Epithelial cell of proximal tubule (primary cell): ENCODE measurements at regions not wholly inside any gene's neighbourhood (a gene's known extent, or its start where the extent isn't known, plus 50 kb on each side); places are given as distances from the start of the nearest gene placed in this dataset.

ENCODE experiments used
- DNase-seq: peaks from one replicate; pipeline ENCODE4 v3.0.0-alpha.2; 2011; ENCODE audit warnings: low read depth
- H3K4me3 ChIP-seq: 2 replicates; pipeline ENCODE4 v1.5.1; 2011; ENCODE audit warnings: low read depth, mild to moderate bottlenecking, low read length
- CTCF ChIP-seq: conservative IDR thresholded peaks from 2 replicates; pipeline ENCODE4 v1.5.1; 2012; ENCODE audit warnings: low read depth, mild to moderate bottlenecking, low read length

DNA sequence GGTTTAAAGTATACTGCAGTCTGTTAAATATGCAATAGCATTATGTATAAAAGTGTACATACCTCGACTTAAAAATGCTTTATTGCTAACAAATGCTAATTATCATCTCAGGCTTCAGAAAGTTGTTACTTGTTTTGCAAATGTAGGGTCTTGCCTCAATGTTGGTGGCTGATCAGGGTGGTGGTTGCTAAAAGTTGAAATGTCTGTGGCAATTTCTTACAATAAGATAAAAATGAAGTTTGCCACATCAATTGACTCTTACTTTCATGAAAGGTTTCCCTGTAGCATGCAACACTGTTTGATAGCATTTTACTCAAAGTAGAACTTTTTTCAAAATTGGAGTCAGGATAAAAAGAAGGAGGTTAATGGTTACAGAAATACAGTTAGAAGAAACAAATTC, 407.7 kb upstream of the OR4E1 start:
- no peak overlapping the region for H3K4me3 ChIP-seq
- DNase-seq, result no peak
- TF ChIP-seq CTCF, result no peak

- no peak for TF ChIP-seq CTCF
- no peak for DNase-seq
- no peak overlapping the region for H3K4me3 ChIP-seq
Observed at GRCh38 chr14:22079766-22080165, 406.1 kb upstream of the OR4E1 start.

GRCh38 chr14:22073801-22074200, 400.2 kb upstream of the OR4E1 start:
- no peak for TF ChIP-seq CTCF
- no peak overlapping the region for H3K4me3 ChIP-seq
- no peak for DNase-seq

DNA sequence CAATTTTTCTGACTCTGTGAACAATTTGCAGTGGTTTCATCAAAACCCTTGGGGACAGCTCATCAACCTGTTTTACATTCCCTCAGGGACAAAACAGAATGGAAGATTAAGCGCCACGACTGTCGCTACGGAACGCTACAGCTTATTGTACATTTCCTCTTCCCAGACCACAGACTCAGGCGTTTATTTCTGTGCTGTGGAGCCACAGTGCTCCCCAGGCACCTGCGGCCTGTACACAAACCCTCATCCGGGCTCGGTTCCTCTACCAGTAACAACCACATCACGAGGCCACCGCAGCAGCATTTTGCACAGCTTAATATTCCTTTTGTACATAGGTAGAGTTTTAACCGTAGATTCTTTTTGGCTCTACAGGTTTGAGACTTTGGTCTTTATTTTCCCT, 397.4 kb upstream of the OR4E1 start:
- DNase-seq, result no peak
- TF ChIP-seq CTCF, result no peak
- H3K4me3 ChIP-seq, result no peak overlapping the region

- DNase-seq, result no peak
- TF ChIP-seq CTCF, result no peak
- H3K4me3 ChIP-seq, result no peak overlapping the region
Observed at GRCh38 chr14:22070119-22070982, 396.7 kb upstream of the OR4E1 start.

GRCh38 chr14:22065347-22065746, 391.7 kb upstream of the OR4E1 start:
- no peak for TF ChIP-seq CTCF
- DNase-seq, result no peak
- H3K4me3 ChIP-seq, result no peak overlapping the region

GRCh38 chr14:22059201-22059600, 385.6 kb upstream of the OR4E1 start:
- no peak for TF ChIP-seq CTCF
- no peak overlapping the region for H3K4me3 ChIP-seq
- DNase-seq, result no peak
